Hepatocyte (in vitro differentiated cells): ENCODE measurements at regions not wholly inside any gene's neighbourhood (a gene's known extent, or its start where the extent isn't known, plus 50 kb on each side); places are given as distances from the start of the nearest gene placed in this dataset.

ENCODE experiments used
- DNase-seq: peaks from one replicate; pipeline ENCODE4 v3.0.0-alpha.2; 2016; ENCODE audit warnings: low spot score
- H2AFZ ChIP-seq: fragments of 200-600 bp; sonication (generic); 2 replicates; pipeline ENCODE4 v1.6.0; 2016; ENCODE audit warnings: antibody characterized with exemption, mild to moderate bottlenecking
- H3K27ac ChIP-seq: fragments of 200-600 bp; sonication (generic); 2 replicates; pipeline ENCODE4 v1.5.1; 2016; ENCODE audit warnings: mild to moderate bottlenecking
- H3K27me3 ChIP-seq: fragments of 200-600 bp; sonication (generic); 2 replicates; pipeline ENCODE4 v1.6.1; 2016
- H3K36me3 ChIP-seq: fragments of 200-600 bp; sonication (generic); replicated peaks from 2 replicates; pipeline ENCODE4 v1.5.1; 2016; ENCODE audit warnings: low read depth; ENCODE audit not compliant: insufficient read depth
- H3K4me1 ChIP-seq: fragments of 200-600 bp; sonication (generic); 2 replicates; pipeline ENCODE4 v1.5.1; 2016; ENCODE audit warnings: mild to moderate bottlenecking, moderate library complexity; ENCODE audit not compliant: insufficient read depth
- H3K4me2 ChIP-seq: fragments of 200-600 bp; sonication (generic); 2 replicates; pipeline ENCODE4 v1.6.0; 2016
- H3K4me3 ChIP-seq: fragments of 200-600 bp; sonication (generic); 2 replicates; pipeline ENCODE4 v1.5.1; 2016; ENCODE audit warnings: mild to moderate bottlenecking
- H3K79me2 ChIP-seq: fragments of 200-600 bp; sonication (generic); 2 replicates; pipeline ENCODE4 v1.6.0; 2017; ENCODE audit warnings: mild to moderate bottlenecking
- H3K9me2 ChIP-seq: fragments of 200-600 bp; sonication (generic); replicated peaks from 2 replicates; pipeline ENCODE4 v1.6.0; 2017; ENCODE audit warnings: mild to moderate bottlenecking; ENCODE audit not compliant: insufficient read depth
- H3K9me3 ChIP-seq: fragments of 200-600 bp; sonication (generic); 2 replicates; pipeline ENCODE4 v1.5.1; 2016; ENCODE audit warnings: low read depth, mild to moderate bottlenecking
- H4K20me1 ChIP-seq: fragments of 200-600 bp; sonication (generic); 2 replicates; pipeline ENCODE4 v1.6.0; 2016; ENCODE audit warnings: mild to moderate bottlenecking; ENCODE audit not compliant: insufficient read depth, poor library complexity, severe bottlenecking
- EZH2 ChIP-seq: fragments of 200-600 bp; sonication (generic); IDR thresholded peaks from 2 replicates; pipeline ENCODE4 v1.6.1; 2016; ENCODE audit warnings: antibody characterized with exemption, mild to moderate bottlenecking, borderline replicate concordance
- EZH2phosphoT487 ChIP-seq: fragments of 200-600 bp; sonication (generic); IDR thresholded peaks from one replicate; pipeline ENCODE4 v1.6.1; 2018; ENCODE audit warnings: antibody characterized with exemption, mild to moderate bottlenecking, low read depth, moderate library complexity; ENCODE audit not compliant: unreplicated experiment, severe bottlenecking
- WGBS: methylation state at CpG from one replicate; pipeline ENCODE4 v1.1.6; 2016; ENCODE audit warnings: low lambda C conversion rate; ENCODE audit errors: missing lambda C conversion rate; 5-methylcytosine and 5-hydroxymethylcytosine counted together
- TF ChIP-seq, protein P1 (sequence below): fragments of 200-600 bp; sonication (generic); IDR thresholded peaks from 2 replicates; pipeline ENCODE4 v1.5.1; 2016; ENCODE audit warnings: antibody characterized with exemption, mild to moderate bottlenecking; ENCODE audit not compliant: poor library complexity

DNA sequence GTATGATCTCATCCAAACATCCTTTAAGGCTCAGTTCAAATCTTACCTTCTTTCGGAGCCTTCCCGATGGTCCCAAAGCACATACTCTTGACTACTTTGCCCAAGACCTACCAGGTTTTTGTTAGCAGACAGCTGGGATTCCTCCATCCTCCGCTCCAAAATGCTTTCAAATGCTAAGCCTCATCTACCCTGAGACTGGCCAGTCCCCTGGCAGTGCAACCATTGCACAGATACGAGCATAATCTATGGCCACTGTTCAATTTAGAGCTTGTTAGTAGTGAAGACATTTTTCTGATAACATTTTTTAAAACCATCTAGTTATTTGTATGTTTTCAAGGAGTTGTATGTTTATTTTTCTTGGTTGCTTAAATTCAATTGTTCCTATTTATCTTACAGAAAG lies 264.4 kb upstream of the NR2F2 start:
- H2AFZ ChIP-seq: no peak overlapping the region
- no peaks in the 10 kb centered on the region for H3K79me2 ChIP-seq
- H3K4me2 ChIP-seq: no peak overlapping the region
- TF ChIP-seq EZH2 (no peak), EZH2phosphoT487 (no peak)
- TF ChIP-seq, protein P1, sequence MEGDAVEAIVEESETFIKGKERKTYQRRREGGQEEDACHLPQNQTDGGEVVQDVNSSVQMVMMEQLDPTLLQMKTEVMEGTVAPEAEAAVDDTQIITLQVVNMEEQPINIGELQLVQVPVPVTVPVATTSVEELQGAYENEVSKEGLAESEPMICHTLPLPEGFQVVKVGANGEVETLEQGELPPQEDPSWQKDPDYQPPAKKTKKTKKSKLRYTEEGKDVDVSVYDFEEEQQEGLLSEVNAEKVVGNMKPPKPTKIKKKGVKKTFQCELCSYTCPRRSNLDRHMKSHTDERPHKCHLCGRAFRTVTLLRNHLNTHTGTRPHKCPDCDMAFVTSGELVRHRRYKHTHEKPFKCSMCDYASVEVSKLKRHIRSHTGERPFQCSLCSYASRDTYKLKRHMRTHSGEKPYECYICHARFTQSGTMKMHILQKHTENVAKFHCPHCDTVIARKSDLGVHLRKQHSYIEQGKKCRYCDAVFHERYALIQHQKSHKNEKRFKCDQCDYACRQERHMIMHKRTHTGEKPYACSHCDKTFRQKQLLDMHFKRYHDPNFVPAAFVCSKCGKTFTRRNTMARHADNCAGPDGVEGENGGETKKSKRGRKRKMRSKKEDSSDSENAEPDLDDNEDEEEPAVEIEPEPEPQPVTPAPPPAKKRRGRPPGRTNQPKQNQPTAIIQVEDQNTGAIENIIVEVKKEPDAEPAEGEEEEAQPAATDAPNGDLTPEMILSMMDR: no peak
- no peak overlapping the region for H3K27ac ChIP-seq
- H3K36me3 ChIP-seq: no peaks in the 10 kb centered on the region
- no peak overlapping the region for H3K4me3 ChIP-seq
- WGBS: 81% methylated on average over 4 of the region's 4 CpGs
- H4K20me1 ChIP-seq: no peaks in the 10 kb centered on the region
- H3K9me3 ChIP-seq: no peaks in the 10 kb centered on the region
- DNase-seq: no peak
- H3K9me2 ChIP-seq: no peaks in the 10 kb centered on the region
- no peaks in the 10 kb centered on the region for H3K4me1 ChIP-seq
- no peaks in the 10 kb centered on the region for H3K27me3 ChIP-seq

DNA sequence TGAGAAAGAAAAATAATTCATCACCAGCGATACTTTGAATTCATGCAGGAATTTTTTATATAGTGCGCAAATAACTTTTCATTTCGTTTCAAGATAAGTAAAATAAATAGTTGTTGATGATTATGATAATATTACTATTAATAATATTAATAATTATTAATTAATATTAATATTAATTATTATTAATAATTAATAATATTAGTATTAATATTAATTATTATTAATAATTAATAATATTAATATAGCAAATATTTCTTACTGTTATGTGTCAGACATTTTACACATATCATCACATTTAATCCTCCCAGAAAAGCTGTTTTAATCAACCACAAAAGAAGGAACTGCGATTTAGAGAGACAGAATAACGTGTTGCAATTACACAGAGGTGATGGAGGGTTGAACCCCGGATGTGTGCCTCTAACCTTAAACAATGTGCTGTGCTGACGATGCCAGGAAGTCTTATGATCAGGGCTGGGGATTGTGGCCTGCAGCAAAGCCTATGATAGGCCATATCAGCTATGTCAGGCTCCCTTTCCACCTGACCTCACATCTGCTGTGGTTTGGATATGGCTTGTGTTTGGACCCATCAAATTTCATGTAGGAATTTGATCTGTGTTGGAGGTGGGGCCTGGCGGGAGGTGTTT lies 263.5 kb upstream of the NR2F2 start:
- Histone ChIP-seq H3K4me1 (no peaks in the 10 kb centered on the region), H3K9me2 (no peaks in the 10 kb centered on the region), H3K27ac (no peak overlapping the region), H3K9me3 (no peaks in the 10 kb centered on the region), H3K79me2 (no peaks in the 10 kb centered on the region), H3K4me3 (no peak overlapping the region), H3K27me3 (no peaks in the 10 kb centered on the region), H4K20me1 (no peaks in the 10 kb centered on the region), H2AFZ (no peak overlapping the region), H3K4me2 (no peak overlapping the region), H3K36me3 (no peaks in the 10 kb centered on the region)
- DNase-seq: no peak
- WGBS: 89% methylated on average over 8 of the region's 8 CpGs
- TF ChIP-seq EZH2phosphoT487: no peak
- TF ChIP-seq, protein P1: no peak
- TF ChIP-seq EZH2: no peak

DNA sequence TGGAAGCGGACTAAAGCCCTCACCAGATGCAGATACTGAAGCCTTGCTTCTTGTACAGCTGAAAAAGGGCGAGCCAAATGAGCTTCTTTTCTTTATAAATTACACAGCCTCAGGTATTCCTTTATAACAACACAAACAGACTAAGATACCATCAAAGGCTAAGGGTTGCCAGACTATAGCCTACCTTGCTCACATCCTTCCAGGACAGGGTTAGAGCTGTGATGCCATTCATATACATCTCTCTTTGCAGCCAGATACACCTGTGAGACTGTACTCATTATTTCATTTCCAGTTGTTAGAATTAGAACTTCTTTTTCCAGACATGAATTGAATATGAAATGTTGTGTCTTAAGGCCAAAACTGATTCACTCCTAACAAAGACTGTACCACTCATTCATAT lies 262.8 kb upstream of the NR2F2 start:
- H3K4me1 ChIP-seq: no peaks in the 10 kb centered on the region
- no peak for TF ChIP-seq EZH2
- TF ChIP-seq EZH2phosphoT487: no peak
- TF ChIP-seq, protein P1: no peak

DNA sequence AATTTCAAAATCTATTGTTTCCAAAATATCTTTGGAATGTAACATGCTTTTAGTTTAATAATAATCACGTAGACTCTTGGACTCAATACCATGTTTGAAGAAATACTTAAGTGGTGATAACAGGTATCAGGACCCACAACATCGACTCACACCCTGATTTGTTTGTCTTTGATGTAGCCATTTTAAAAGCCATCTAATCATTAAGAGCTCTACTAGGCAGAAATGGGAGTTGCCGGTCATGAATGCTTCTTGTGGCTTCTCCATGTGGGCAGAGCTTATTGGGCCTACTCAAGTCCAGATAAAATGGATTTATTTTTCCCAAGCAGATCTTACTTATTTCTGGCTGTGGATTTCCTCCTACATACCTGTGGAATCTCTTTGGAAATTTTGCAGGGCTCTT lies 261.6 kb upstream of the NR2F2 start:
- no peak for DNase-seq
- Histone ChIP-seq H3K36me3 (no peaks in the 10 kb centered on the region), H3K27ac (no peak overlapping the region), H3K79me2 (no peaks in the 10 kb centered on the region), H3K27me3 (no peaks in the 10 kb centered on the region), H3K4me1 (no peaks in the 10 kb centered on the region), H2AFZ (no peak overlapping the region), H3K9me3 (no peaks in the 10 kb centered on the region), H3K9me2 (no peaks in the 10 kb centered on the region), H4K20me1 (no peaks in the 10 kb centered on the region), H3K4me3 (no peak overlapping the region), H3K4me2 (no peak overlapping the region)
- no peak for TF ChIP-seq EZH2
- TF ChIP-seq, protein P1: no peak
- TF ChIP-seq EZH2phosphoT487: no peak
- 49% methylated on average over 3 of the region's 3 CpGs for WGBS

More for the DNA sequence above, 262.8 kb upstream of the NR2F2 start:
- Histone ChIP-seq H3K27ac (no peak overlapping the region), H3K4me2 (no peak overlapping the region), H4K20me1 (no peaks in the 10 kb centered on the region), H3K79me2 (no peaks in the 10 kb centered on the region), H3K4me3 (no peak overlapping the region), H3K9me3 (no peaks in the 10 kb centered on the region), H3K9me2 (no peaks in the 10 kb centered on the region), H2AFZ (no peak overlapping the region), H3K36me3 (no peaks in the 10 kb centered on the region), H3K27me3 (no peaks in the 10 kb centered on the region)
- no peak for DNase-seq
- 100% methylated on average over 2 of the region's 2 CpGs for WGBS
